AG04449 (cell line): ENCODE measurements at regions not wholly inside any gene's neighbourhood (a gene's known extent, or its start where the extent isn't known, plus 50 kb on each side); places are given as distances from the start of the nearest gene placed in this dataset.

Source experiments
- CTCF ChIA-PET: fragments of 350-600 bp; formaldehyde crosslinking; extraction: SDS; loops from one replicate; lab custom pipeline; 2021; ENCODE audit warnings: antibody characterized with exemption; lab: Yijun Ruan, JAX
- POLR2A ChIA-PET: fragments of 400-600, 350-600 bp; formaldehyde crosslinking; extraction: SDS; loops from one replicate; lab custom pipeline; 2020; ENCODE audit warnings: antibody characterized with exemption, inconsistent platforms; lab: Yijun Ruan, JAX
- DNase-seq: peaks from one replicate; pipeline ENCODE4 v3.0.0-alpha.2; 2010; ENCODE audit warnings: low read depth, low spot score
- H3K4me3 ChIP-seq: 2 replicates; pipeline ENCODE4 v1.5.1; 2011; ENCODE audit warnings: low read depth, mild to moderate bottlenecking, control low read depth, low read length
- TF ChIP-seq, protein P1 (sequence below): IDR thresholded peaks from one replicate; pipeline ENCODE4 v1.5.1; 2011; ENCODE audit warnings: mild to moderate bottlenecking, moderate library complexity, low read length, control low read depth, inconsistent platforms; ENCODE audit not compliant: insufficient read depth; ENCODE audit errors: missing control alignments

DNA sequence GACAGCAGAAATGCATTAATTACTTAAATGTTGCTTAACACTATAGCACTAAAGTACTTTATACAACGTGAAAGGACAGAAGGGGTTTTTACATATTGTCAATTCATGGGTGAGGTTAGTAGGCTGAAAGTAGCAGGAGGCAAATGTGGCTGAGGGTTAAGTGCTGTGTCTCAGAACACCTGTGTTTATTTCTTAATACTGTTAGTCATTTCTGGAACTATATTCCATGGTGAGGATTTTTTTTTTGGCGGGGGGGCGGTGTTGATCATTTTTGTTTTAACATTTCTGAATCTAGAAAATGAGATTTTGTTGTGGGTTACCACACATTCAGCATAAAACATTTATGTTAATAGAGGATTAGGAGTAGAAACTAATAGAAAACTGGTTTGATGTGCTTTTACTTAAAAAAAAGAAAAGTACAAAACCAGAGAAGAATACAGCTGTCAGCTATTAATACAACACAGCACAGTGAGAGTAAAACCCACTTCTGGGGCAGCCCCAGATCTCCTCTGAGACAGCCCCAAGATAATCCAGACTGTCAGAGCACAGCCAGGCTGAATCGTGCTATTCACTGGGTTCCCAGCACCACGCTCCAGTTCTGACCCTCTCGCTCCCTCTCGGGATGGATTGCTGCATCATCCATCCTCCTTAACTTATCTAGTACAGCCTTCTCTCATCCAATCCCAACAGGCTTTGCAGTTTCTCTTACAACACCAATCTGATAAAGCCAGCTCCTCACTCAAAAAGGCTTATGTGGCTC, 307.7 kb downstream of the TUSC7 start:
- H3K4me3 ChIP-seq, result no peak overlapping the region
- ChIA-PET POLR2A (no interaction called here), CTCF (interaction anchor here (1.1 to 4.2 kb wide), 7 partner anchors 12 to 508 kb away, joined by 3 to 30 read pairs (median 4); no protein-coding TSS in a partner anchor)
- TF ChIP-seq, protein P1, sequence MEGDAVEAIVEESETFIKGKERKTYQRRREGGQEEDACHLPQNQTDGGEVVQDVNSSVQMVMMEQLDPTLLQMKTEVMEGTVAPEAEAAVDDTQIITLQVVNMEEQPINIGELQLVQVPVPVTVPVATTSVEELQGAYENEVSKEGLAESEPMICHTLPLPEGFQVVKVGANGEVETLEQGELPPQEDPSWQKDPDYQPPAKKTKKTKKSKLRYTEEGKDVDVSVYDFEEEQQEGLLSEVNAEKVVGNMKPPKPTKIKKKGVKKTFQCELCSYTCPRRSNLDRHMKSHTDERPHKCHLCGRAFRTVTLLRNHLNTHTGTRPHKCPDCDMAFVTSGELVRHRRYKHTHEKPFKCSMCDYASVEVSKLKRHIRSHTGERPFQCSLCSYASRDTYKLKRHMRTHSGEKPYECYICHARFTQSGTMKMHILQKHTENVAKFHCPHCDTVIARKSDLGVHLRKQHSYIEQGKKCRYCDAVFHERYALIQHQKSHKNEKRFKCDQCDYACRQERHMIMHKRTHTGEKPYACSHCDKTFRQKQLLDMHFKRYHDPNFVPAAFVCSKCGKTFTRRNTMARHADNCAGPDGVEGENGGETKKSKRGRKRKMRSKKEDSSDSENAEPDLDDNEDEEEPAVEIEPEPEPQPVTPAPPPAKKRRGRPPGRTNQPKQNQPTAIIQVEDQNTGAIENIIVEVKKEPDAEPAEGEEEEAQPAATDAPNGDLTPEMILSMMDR, result no peak
- no peak for DNase-seq

DNA sequence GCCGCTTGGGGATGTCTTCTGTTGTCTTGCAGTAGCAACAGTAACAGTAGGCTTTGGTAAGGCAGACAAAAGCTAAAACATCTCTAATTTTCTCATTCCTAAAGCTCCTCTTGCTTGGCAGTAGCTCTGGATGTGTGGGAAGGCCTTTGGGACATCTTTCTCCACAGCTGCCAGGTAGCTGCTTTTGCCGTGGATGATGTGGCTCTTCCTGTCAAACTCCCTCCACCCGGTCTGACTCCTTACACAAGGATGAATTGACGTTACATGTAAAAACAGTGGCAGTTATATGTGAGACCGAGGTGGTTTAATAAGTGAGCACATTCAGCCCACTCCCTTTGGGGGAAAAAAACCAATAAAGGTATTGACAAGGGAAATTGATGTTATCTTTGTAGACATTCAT, 309.1 kb downstream of the TUSC7 start:
- TF ChIP-seq, protein P1, result no peak
- POLR2A ChIA-PET, result interaction anchor here (1.1 kb wide), 1 partner anchor 514 kb away, joined by 3 read pairs; no protein-coding TSS in a partner anchor

DNA sequence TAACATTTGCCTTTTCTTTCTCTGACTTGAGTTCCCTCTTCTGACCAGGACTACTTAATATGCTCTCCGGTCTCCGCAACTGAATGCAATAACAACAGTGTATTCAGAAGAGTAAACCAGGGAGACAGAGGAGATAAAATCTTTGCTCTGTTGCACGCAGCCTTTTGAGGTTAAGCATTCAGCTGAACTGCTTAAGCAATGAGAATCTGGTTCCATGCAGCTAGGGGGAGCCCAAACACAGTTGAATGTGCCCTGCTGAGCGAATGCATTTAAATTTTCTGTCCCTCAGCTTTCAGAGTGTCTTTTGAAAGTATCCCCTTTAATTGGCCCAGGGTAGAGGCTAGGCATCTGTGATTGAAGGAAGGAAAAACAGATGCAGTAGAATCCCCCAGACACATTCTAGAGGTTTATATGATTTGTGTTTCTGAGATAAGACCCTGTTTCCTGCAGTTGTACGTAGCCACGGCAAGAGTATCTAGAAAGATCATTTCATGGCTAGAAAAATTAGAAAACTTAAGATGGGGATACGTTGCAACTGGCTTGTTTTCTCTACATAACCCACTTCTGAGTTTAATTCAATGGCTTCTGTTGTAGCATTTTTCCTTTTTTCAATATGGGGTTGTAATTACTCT, 309.6 kb downstream of the TUSC7 start:
- POLR2A ChIA-PET, result interaction anchor here (1.1 kb wide), 1 partner anchor 513 kb away, joined by 3 read pairs; no protein-coding TSS in a partner anchor
- no peak overlapping the region for H3K4me3 ChIP-seq
- CTCF ChIA-PET, result interaction anchor here (0.7 to 4.2 kb wide), 23 partner anchors 9 to 978 kb away, joined by 3 to 30 read pairs (median 4); no protein-coding TSS in a partner anchor
- TF ChIP-seq, protein P1, result peak; percentile 80
- DNase-seq, result peak; percentile 28

More for the DNA sequence above, 309.1 kb downstream of the TUSC7 start:
- no peak overlapping the region for H3K4me3 ChIP-seq
- CTCF ChIA-PET, result interaction anchor here (0.7 to 4.2 kb wide), 26 partner anchors 8 to 979 kb away, joined by 3 to 30 read pairs (median 4); no protein-coding TSS in a partner anchor
- no peak for DNase-seq

DNA sequence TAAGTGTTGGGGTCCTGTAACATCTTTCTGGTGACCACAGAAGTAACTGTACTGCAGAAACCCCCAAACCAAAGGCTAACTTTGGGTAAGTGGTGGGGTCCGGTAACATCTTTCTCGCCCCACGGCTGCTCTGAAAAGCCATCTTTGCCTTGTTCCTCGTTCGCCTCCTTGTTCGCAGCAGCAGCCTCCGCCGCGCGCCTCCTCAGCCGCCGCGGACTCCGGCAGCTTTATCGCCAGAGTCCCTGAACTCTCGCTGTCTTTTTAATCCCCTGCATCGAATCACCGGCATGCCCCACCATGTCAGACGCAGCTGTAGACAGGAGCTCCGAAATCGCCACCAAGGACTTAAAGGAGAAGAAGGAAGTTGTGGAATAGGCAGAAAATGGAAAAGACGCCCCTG, 316.8 kb downstream of the TUSC7 start:
- TF ChIP-seq, protein P1, result no peak
- ChIA-PET CTCF (interaction anchor here (1.4 kb wide), 1 partner anchor 11 kb away, joined by 3 read pairs; no protein-coding TSS in a partner anchor), POLR2A (no interaction called here)
- DNase-seq, result no peak
- H3K4me3 ChIP-seq, result no peak overlapping the region

DNA sequence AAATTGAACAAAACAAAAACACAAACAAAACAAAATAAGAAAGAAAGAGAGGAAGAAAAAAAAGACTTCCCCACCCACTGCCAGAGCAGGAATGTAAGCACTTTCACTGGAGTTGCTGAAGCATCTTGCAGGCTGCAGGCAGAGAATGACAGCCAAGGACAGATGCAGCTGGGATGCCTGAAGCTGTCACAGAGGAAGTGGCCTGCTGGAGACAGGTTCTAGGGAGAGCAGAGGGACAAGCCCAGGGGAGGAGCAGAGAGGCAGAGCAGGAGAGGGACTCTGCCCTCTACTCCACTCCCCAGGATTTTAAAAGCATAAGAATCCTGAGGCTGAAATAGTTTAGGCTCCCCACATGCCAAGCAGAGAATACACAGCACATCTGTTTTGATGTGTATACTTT, 326.2 kb downstream of the TUSC7 start:
- no peak overlapping the region; the same call in 1 of the 2 replicates for H3K4me3 ChIP-seq
- ChIA-PET CTCF (interaction anchor here (1.2 kb wide), 1 partner anchor 265 kb away, joined by 3 read pairs; no protein-coding TSS in a partner anchor), POLR2A (no interaction called here)
- TF ChIP-seq, protein P1, result no peak
- DNase-seq, result no peak
